ENCODE measurements at regions not wholly inside any gene's neighbourhood (a gene's known extent, or its start where the extent isn't known, plus 50 kb on each side); places are given as distances from the start of the nearest gene placed in this dataset.

DNA sequence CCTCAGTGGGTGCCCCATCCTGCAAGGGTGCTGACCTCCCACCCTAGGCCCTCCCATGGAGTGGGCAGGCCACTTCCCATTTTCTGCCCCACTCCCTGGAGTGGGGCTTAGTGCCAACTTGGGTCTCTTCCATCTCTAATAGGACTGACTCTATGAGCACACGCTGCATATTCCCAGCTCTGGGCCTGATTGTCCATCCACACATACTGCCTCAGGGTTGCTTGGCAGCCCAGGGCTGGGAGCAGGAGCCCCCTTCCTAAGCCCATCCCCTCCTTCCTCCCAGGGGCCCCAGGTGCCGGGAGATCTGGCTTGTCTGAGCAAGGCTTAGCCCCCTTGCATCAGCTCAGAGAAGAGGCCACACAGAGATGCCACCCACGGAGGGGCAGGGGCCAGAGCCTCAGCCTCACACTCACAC is 55.1 kb downstream of the PJA1 start:
- DNase-seq (ENCODE audit: low spot score): no peak

DNA sequence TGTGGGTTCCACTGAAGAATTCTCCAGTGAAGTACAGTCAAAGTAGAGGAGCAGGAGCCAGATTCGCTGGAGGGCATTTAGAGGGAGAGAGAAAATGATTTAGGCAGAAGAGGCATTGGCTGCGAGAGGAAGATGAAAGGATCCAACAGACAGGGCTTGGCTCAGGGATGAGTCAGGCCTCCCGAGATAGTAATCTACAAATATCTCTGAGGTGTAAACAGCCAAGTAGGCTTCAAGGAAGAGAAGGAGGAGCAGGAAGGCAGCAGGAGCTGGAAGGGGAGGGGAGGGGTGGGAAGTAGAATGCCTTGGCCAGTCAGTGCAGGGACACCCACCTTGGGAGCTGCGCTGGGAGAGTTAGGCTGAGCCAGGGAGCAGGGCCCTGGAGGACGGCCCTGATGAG is 55.5 kb downstream of the PJA1 start:
- DNase-seq (ENCODE audit: low spot score): no peak

DNA sequence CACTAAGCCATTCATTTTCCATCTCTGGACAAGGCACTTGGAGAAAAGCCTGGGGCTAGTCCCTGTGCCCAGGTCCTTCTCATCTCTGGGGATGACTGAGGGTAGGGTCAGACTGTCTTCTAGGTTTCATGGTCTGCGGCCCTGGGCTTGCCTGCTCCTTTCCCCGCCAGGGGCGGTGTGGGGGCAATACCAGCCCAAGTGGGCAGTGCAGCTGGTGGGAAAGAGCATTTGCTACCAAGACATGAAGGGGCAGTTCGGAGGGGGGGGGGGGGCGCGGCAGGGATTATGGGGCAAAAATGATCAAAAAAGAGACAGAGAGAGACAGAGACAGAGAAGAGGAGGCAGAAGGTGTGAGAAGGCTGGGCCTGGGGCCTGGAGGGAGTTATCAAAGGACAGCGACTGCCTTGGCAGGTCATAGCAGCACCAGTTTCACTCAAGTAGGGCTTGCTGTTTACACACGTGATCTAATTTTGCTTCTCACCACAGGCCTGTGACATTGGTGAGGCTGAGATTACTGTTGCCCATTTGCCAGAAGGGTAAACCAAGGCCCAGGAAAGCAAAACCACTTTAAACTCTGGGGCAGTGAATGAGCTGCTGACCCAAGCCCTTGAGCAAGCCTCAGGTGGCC is 56.1 kb downstream of the PJA1 start:
- no peak for DNase-seq (ENCODE audit: low spot score)

DNA sequence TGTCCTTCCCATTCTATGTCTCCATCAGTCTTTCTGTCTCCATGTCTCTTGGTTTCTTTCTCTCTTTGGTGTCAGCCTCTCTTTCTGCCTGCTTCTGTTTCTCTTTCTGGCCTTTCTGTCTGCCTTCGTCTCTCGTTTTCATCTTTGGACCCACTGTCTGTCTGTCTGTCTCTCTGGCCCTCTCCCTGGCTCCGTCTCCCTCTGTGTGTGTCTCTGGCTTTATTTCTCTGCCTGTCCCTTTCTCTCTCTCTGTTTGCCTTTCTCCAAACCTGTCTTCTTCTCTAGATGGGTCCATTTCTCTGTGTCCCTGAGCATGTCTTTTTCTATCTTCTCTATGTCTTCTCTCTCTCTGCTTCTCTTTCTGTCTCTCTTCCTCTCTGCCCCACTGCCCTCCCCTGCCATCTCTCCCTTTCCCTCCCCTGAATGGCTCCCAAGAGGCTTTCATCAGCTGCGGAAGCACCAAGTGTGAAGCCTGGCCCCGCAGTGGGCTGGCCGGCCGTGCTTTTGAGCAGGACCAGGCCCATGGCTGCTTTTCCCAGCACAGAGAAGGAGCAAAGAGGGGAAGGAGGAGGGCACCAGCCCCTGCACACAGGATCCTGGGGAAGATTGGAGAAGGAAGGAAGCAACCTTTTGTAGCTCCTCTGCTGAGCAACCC is 57.4 kb downstream of the PJA1 start:
- no peak for DNase-seq (ENCODE audit: low spot score)

DNA sequence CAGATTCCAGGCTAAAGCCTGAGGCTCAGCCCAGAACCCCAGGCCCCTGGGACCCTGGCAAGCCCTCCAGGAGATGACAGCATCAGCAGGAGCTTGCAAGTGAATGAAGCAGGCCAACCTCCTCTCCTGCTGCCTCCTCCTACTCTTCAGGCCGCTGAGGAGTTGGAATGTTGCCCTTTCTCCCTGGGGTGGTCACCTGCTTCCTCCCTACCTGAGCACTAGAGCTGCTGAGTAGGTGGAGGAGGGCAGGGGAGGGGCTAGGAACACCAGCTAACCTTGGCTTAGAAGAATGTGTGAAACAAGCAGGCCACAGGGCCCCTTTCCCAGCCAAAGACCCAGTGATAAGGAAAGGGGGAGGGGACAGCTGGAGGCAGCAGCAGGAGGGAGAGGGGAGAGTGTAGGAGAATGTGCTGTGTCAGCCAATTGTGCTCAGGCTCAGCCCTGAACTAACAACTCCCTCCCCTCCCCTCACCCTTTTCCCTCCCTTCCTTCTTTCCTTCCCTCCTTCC is 58.0 kb downstream of the PJA1 start:
- DNase-seq (ENCODE audit: low spot score): no peak

DNA sequence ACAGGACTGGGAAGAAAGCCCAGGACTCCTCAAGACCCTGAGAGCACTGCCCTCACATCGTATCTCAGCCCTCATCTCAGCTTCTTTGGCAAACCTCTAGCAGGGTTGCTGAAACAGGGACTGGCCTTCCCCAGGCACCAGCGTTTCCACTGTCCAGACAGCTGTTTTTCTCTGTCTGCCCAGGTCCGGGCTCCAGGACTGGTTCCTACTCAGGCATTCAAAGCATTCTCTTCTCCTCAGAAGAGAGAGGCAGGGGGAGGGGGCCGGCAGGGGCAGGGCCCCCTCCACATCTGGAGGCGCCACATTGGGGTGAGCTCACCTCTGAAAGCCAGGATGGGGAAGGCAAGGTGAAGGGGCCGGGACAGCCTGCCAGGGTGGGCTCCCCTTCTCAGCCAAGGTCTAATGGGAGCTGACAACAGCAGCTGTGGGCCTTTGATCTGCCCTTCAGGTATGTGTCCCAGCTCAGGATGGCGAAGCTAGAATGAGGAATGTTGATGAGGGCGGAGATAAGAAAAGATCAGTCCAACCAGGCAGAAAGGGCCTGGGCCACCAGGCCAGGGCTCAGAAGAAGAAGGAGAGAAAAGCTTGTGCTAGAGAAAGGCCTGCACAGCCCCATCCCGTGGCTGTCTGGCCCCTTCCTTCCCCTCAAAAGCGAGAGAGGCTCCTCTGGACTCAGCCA is 60.4 kb downstream of the PJA1 start:
- DNase-seq (ENCODE audit: low spot score): no peak

DNA sequence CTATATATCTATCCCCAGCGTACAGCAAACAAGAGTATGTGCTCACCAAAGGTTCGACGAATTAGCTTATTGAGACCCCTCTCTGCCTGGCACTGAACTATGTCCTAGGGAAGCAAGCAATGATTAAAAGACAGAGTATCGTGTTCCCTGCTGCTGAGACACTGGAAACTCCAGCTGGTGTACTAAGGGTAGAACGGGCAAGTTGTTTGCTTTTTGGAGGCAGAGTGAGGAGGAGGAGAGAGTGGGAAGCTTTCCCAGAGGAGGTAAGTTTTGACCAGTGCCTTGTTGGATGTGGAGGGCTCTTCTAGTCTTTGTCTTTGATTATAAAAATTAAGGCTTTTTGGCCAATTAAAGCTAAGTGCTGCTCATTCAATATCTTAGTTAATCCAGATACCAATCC is 61.7 kb downstream of the PJA1 start:
- no peak for DNase-seq (ENCODE audit: low spot score)

DNA sequence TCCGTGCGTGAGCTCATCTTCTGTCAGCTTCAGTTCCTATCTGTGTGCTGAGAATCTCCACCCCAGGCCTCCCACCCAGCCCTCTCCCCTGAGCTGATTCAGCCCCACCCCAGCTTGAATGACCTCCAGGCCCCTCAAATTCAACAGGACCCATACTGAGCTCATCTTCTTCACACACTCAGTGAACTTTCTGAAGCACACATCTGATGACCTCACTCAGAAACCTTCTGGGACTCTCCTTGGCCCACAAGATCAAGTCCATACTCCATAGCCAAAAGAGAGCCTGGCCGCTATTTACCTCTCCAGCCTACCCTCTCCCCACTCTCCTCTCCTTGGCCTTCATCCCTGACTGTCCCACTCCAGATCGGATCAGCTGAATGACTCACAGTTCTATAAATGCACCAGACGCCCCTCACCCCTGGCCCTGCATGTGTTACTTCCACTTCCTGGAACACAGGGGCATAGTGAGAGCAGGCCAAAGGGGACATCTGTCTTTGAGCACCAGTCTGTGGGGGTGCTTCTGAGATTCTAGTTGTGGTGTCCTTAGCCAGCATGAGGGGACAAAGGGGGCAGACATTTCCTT is 62.5 kb downstream of the PJA1 start:
- no peak for DNase-seq (ENCODE audit: low spot score)

DNA sequence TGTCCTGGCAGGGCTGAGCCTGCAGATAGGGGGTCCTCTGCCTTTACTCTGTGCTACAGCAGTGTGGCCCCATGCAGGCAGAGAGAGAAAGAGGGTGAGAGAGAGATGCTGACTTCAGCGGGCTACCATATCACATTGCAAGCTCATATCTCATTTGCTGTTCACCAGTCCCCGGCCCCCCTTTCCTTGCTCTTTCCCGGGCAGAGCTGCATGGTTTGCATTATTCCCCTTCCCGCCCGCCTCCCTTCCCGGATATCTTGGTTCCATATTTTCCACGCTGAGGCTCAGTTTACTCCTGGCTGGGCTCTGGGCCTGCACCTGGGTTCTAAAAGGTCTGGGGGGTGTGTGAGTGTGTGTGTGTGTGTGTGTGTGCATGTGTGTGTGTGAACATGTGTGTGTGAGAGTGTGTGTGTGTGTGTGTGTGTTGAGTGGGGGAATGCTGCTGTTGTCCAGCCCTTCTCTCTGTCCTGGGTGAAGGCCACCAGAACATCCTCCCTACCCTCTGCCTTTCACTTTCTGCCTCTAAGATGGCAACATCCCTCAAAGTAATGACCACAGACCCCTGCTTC is 63.5 kb downstream of the PJA1 start:
- DNase-seq (ENCODE audit: low spot score): no peak

DNA sequence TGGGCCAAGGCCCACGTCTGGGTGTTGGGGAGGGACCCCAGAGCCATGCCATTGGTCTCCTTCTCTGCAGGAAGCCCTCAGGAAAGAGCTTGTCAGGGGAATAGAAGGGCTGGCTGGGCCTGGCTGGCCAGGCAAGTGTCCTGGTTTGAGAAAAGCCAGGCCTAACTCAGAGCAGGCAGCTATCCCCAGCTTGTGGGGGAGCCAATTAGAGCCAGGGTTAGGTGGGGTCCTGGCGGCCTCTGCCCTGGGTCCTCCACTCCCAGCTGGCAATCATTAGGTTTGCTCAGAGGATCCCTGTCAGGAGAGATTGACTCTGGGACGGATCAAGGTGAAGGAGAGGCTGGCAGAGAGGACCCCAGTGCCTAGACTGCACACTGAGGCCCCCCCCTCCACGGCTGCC is 64.8 kb downstream of the PJA1 start:
- DNase-seq (ENCODE audit: low spot score): no peak

DNA sequence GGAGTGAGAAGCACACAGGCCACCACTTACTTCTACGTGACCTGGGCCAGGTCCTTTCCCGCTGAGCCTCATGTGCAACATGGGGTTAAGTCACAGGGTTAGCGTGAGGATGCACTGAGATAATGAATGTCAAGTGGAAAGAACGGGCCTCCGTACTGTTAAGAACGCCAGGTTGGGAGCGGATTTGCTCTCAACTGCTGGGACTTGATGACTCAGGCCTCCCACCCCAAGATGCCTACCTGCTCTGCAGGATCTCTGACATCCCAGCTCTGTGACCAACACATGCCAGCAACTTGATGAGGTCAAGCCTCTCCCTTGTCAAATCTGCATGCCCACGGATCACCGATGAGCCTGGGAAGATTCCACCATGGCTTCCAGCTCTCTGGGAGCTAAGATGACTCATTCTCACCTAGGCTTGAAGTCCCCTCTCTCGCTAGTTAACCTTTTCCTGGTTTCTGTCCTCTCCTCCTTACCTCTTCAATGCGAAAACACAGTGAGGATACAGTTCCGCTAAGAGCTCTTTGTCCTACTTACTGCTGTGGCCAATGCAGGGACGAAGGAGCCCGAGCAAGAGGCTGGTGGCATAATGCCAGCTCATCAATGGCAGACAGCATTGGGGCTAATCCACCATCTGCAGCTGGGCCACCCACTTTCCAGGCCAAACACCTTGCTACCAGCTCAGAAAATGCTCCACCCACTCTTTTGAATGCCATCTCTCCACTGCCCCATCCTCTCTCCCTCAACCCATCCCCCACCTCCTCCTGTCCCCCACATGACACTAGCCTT is 67.6 kb downstream of the PJA1 start:
- no peak for DNase-seq (ENCODE audit: low spot score)

DNA sequence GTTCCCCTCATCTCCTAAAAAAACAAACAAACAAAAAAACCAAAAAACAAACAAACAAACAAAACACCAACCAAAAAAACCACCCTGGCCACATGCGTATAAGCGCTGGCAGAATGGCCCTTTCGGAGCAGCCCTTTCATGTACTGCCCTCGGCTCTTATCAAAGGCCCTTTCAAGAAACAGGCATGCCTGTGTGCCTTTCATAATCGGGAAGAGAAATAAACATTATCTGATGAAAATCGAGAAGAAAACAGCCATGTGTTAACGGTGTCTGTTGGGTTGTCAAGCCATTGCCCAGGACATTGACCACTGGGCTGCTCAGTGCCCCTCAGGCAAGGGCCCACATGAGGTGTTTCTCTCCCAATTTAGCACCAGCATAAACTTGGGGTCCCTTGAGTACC is 68.3 kb downstream of the PJA1 start:
- DNase-seq (ENCODE audit: low spot score): no peak

DNA sequence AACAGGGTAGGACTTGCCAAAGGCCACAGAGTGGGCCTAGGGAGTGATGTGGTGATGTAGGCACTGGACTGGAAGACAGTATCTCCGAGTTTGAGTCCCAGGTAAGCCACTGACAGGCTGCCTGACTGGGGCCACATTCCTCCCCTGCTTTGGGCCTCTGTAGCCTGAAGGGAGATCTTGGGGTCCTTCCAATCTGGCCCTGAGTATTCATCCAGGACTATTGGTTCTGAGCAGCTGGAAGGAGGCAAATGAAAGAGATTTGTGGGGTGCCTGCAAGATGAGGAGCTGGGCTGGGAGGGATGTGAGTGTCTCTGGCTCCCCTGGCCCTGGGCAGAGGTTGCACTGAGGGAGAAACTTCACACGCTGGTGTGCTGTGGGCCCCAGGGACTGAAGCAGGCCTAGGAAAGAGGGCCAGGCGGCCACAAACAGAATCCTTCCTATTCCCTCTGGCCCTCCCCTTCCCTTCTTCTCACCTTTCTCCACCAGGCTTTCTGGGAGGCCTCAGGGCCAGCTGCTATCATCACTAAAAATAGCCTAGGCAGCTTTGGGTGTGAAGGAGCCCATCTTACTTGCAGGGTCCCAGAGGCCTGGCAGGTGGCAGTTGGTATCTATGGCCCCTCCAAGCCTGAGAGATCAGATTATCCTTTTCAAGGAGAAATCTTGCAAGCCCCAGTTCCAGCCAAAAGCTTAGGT is 70.1 kb downstream of the PJA1 start:
- DNase-seq (ENCODE audit: low spot score): no peak

DNA sequence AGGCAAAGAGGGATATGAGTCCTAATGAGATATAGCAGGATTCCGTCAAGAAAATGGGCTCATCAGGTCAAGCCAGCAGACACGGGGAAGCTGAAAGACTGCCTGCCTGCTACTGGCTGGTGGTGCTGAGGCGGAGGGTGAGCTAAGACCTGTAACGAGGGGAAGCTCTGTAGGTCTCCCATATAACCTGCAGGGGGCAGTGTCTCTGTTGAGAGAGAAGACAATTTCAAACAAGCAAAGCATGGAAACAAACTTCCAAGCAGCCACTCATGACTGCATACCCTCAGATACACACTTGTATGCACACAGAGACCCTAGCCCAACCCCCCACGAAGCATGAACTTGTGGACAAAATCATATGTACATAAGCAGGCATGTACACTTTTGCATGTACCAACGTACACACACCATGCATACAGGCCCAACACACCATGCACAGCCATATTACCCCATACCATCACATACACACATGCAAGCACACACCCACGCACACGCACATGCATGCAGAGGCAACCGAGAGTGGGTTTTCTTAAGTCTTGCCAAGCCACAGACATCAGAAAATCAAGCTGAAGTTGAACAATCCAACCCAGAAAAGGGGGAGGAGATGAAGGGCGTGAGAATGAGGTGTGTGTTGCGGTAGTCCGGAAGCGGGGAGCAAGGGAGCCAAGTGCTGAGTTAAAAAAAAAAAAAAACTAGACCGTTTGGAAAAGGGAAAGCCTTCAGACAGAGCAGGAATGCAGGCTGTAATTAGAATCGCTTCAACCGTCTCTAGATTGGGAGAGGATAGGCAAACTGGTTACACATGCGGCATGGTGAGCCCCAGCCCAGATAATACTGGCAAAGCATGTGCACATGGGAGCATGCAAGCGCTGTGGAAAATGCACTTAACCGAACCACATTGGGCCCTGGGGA is 71.0 kb downstream of the PJA1 start:
- DNase-seq (ENCODE audit: low spot score): no peak

DNA sequence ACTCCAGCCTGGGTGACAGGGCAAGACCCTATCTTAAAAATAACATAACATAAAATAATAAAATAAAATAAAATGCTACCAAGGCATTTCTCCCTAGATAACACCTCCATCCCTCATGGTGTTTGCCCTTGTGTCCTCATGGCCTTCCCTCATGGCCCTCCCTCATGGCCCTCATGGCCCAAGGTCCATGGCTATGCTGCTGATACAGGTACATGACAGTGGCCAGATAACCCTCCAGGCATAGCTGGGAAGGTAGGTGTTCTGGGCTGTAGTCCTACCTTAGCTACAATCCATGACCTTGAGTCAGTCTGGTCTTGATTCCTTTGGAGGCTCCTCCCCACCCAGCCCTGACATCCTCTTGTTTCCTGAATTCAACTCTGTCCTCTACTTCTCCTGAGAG is 75.2 kb downstream of the PJA1 start:
- no peak for DNase-seq (ENCODE audit: low spot score)

DNA sequence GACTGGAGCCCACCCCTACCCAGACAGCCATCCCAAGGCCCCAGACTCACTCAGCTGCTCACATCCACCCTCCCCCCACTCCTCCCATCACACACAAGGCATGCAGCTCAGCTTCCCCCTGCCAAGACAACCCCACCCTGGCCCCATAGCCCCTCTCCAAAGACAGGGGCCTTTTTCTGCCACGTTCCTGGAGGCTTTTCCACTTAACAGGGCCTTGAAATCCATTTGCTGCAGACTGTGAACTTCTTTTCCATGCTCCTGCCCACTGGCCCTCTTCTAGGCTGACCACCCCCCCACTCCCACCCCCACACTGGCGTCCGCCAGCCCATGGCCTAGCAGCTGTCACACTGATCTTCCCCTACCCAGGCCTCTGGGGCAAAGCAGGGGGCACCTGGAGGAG is 76.0 kb downstream of the PJA1 start:
- no peak for DNase-seq (ENCODE audit: low spot score)

DNA sequence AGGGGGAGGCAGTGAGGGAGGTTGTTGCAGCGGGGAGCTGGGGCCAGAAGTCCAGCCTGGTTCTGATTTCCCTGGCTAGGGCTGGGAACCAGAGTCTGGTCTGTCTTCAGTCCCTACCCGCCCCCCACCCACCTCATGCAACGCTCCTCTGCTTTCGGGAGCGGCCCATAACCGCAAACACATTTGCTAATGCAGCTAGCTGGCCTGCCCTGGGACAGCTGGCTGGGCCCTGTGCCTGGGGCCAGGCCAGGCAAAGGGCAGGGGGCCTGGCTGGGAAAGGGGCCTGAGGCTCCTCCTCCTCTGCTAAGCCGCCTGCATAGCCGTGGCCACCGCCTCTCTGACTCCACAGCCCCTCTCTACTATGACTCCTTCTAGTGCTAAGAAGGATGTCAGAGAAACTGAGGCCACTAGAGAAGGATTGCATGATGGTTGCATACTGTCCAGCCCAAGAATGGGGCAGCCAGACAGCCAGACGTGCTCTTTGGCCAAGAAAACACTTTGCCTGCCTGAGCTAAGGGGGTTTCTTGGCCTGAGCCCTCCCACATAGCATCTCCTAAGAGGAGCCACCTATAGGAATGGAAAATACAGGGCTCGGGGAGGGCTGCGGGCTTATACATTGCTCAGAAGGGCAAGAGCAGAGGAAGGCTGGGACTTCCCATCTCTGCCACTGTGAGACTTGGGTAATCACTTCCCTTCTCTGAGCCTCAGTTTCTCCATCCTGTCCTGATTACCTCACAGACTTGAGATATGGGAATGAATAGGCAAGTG is 76.9 kb downstream of the PJA1 start:
- DNase-seq (ENCODE audit: low spot score): no peak

DNA sequence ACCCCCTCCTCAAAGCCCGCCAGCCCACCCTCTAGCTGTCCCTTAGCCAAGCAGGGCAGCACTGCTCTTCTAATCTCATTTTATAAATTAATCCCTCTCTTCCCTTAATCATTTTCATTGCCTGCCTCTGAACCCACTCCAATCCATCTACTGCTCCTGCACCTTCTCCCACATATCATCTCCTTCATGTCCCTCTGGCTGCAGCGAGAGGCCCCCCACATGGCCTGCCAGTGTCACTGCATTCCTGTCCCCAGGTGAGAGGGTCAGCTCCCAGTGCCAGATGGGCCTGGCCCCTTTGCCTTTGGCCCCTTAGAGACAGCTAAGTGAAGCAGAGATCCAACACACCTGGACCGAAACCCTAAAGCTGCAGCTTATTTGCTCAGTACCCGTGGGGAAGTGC is 79.4 kb downstream of the PJA1 start:
- DNase-seq (ENCODE audit: low spot score): no peak

DNA sequence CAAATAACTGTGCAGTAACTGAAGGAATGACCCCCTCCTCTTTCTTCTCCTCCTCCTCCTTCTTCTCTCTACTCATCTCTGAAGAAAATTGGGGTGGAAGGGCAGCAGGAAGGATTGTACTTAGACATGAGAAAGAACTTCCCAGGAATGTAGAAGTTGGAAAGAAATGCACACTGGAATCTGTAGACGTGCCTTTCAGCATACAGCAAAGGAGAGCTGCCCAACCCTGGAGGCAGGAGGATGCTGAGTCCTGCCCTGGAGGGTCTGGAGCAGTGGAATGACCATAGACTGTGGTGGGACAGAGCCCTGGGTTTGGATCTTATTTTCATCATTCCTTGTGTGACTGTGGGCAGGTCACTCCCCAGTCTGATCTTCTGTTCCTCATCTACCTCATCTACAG is 80.1 kb downstream of the PJA1 start:
- DNase-seq (ENCODE audit: low spot score): no peak

All from left forelimb (tissue), 1 donor.